ENCODE measurements at regions not wholly inside any gene's neighbourhood (a gene's known extent, or its start where the extent isn't known, plus 50 kb on each side); places are given as distances from the start of the nearest gene placed in this dataset.

DNA sequence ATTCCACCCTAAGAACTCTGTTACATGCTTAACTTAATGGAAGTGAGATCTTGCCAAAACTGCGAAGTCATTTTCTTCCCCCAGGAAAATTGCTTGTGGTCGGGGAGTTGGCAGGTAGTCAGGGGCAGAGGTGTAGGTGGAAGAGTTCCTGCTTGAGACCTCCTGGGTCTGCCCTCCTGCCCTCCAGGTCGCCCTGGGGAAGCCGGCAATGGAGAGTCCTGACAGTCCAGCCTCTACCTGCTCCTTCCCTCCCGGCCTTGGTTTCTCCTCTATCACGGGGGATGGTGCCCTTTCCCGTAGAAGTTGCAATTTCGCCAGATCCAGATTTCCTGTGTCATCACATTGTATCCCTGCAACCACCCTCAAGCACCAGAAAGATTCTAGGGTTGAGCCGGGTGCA, 463.8 kb downstream of the MATN1 start:
- H3K27ac ChIP-seq = no peak overlapping the region
- ATAC-seq (no peak), DNase-seq (no peak)
- no peaks in the 10 kb centered on the region for H3K4me1 ChIP-seq
- in situ Hi-C loops (cut with MboI; ENCODE audit: low sequenced_read_pairs in 4 of 4) (no loop called here), intact Hi-C loops (cut with DNase I; ENCODE audit: low total_unique reads) (no loop called here)
- no peak overlapping the region for H3K4me3 ChIP-seq
- TF ChIP-seq POLR2A (IDR thresholded peaks at IDR 0.05) (no peak), CTCF (IDR thresholded peaks at IDR 0.05 in 4 of 5, conservative IDR thresholded peaks at IDR 0.05 in 1 of 5) (no peak)
- peaks cover 3 to 5% (median 5%) of the 10 kb centered on the region in 3 donors for H3K27me3 ChIP-seq
- H3K9me3 ChIP-seq = no peaks in the 10 kb centered on the region
- no peaks in the 10 kb centered on the region for H3K36me3 ChIP-seq

DNA sequence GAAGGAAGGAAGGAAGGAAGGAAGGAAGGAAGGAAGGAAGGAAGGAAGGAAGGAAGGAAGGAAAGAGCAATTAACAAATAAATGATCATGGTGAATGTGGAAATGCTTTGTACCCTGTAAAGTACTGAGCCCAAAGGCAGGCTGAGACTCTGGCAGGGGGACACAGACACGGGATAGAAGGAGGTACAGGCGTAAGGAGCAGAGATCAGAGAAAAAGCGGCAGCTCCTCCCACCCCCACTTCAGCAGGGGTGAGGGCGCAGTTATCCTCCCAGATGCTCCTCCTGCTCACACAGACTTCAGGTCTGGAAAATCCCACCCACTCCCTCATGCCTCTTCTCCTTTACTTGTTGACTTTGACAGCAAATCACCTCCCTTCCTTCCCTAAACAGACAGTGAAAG, 464.5 kb downstream of the MATN1 start:
- Histone ChIP-seq H3K9me3 (no peaks in the 10 kb centered on the region), H3K27ac (no peak overlapping the region), H3K4me3 (no peak overlapping the region), H3K27me3 (peaks cover 3 to 7% (median 5%) of the 10 kb centered on the region in 3 donors), H3K36me3 (no peaks in the 10 kb centered on the region), H3K4me1 (no peaks in the 10 kb centered on the region)
- no peak for TF ChIP-seq POLR2A (IDR thresholded peaks at IDR 0.05)
- TF ChIP-seq CTCF (IDR thresholded peaks at IDR 0.05 in 4 of 5, conservative IDR thresholded peaks at IDR 0.05 in 1 of 5) = no peak
- DNase-seq (no peak), ATAC-seq (no peak)
- intact Hi-C loops (cut with DNase I; ENCODE audit: low total_unique reads) = no loop called here
- in situ Hi-C loops (cut with MboI; ENCODE audit: low sequenced_read_pairs in 4 of 4) = no loop called here

- intact Hi-C loops (cut with DNase I; ENCODE audit: low total_unique reads) (no loop called here), in situ Hi-C loops (cut with MboI; ENCODE audit: low sequenced_read_pairs in 4 of 4) (no loop called here)
- DNase-seq = no peak
- H3K27me3 ChIP-seq = peaks cover 3 to 8% (median 5%) of the 10 kb centered on the region in 3 donors
- no peak for ATAC-seq
- H3K4me1 ChIP-seq = no peaks in the 10 kb centered on the region
- no peaks in the 10 kb centered on the region for H3K36me3 ChIP-seq
- TF ChIP-seq POLR2A (IDR thresholded peaks at IDR 0.05) (no peak), CTCF (IDR thresholded peaks at IDR 0.05 in 4 of 5, conservative IDR thresholded peaks at IDR 0.05 in 1 of 5) (no peak)
- no peak overlapping the region for H3K27ac ChIP-seq
- H3K9me3 ChIP-seq = no peaks in the 10 kb centered on the region
- no peak overlapping the region for H3K4me3 ChIP-seq
Measured at GRCh38 chr1:30258471-30258870, 464.9 kb downstream of the MATN1 start.

- in situ Hi-C loops (cut with MboI; ENCODE audit: low sequenced_read_pairs in 4 of 4) (no loop called here), intact Hi-C loops (cut with DNase I; ENCODE audit: low total_unique reads) (no loop called here)
- no peaks in the 10 kb centered on the region for H3K36me3 ChIP-seq
- peaks cover 3 to 8% (median 5%) of the 10 kb centered on the region in 3 donors for H3K27me3 ChIP-seq
- H3K27ac ChIP-seq = no peak overlapping the region
- H3K4me1 ChIP-seq = no peaks in the 10 kb centered on the region
- DNase-seq = no peak
- ATAC-seq = no peak
- H3K4me3 ChIP-seq = no peak overlapping the region
- TF ChIP-seq CTCF (IDR thresholded peaks at IDR 0.05 in 4 of 5, conservative IDR thresholded peaks at IDR 0.05 in 1 of 5) (no peak), POLR2A (IDR thresholded peaks at IDR 0.05) (no peak)
- no peaks in the 10 kb centered on the region for H3K9me3 ChIP-seq
Measured at GRCh38 chr1:30257742-30258380, 465.5 kb downstream of the MATN1 start.

GRCh38 chr1:30257322-30257721, 466.1 kb downstream of the MATN1 start:
- Histone ChIP-seq H3K9me3 (no peaks in the 10 kb centered on the region), H3K4me1 (no peaks in the 10 kb centered on the region), H3K27me3 (peaks cover 5 to 9% (median 8%) of the 10 kb centered on the region in 3 donors), H3K36me3 (no peaks in the 10 kb centered on the region), H3K4me3 (no peak overlapping the region), H3K27ac (no peak overlapping the region)
- in situ Hi-C loops (cut with MboI; ENCODE audit: low sequenced_read_pairs in 4 of 4) = no loop called here
- DNase-seq = no peak
- TF ChIP-seq CTCF (IDR thresholded peaks at IDR 0.05 in 4 of 5, conservative IDR thresholded peaks at IDR 0.05 in 1 of 5) = no peak
- TF ChIP-seq POLR2A (IDR thresholded peaks at IDR 0.05) = no peak
- no peak for ATAC-seq
- intact Hi-C loops (cut with DNase I; ENCODE audit: low total_unique reads) = no loop called here

Data from gastrocnemius medialis (tissue), 4 donors.